Esophagus muscularis mucosa (tissue), 4 donors: ENCODE measurements at regions not wholly inside any gene's neighbourhood (a gene's known extent, or its start where the extent isn't known, plus 50 kb on each side); places are given as distances from the start of the nearest gene placed in this dataset.

ENCODE experiments used
- DNase-seq: peaks from one replicate; pipeline ENCODE4 v3.0.0-alpha.2; 2017; ENCODE audit errors: extremely low spot score
- H3K27ac ChIP-seq, 4 donors: fragments of 200-600 bp; sonication (generic); replicated peaks in 1 of 4; 1 replicate in 3 of 4; 2 replicates in 1 of 4; pipeline ENCODE4 v1.5.1; 2016 to 2019; ENCODE audit warnings: mild to moderate bottlenecking in 1 of 4
- H3K27me3 ChIP-seq, 4 donors: fragments of 200-600 bp; sonication (generic); one replicate each; pipeline versions ENCODE4 v1.5.1 to v1.6.0; 2016 to 2019
- H3K36me3 ChIP-seq, 4 donors: fragments of 200-600 bp; sonication (generic); one replicate each; pipeline ENCODE4 v1.5.1; 2016 to 2019
- H3K4me1 ChIP-seq, 4 donors: fragments of 200-600 bp; sonication (generic); one replicate each; pipeline ENCODE4 v1.5.1; 2016 to 2019
- H3K4me3 ChIP-seq, 4 donors: fragments of 200-600 bp; sonication (generic); 1 replicate in 2 of 4; 2 replicates in 2 of 4; pipeline ENCODE4 v1.5.1; 2016 to 2019; ENCODE audit warnings: mild to moderate bottlenecking in 4 of 4, moderate library complexity in 1 of 4
- H3K9me3 ChIP-seq, 4 donors: fragments of 200-600 bp; sonication (generic); 1 replicate in 3 of 4; 2 replicates in 1 of 4; pipeline ENCODE4 v1.5.1; 2016 to 2019
- EP300 ChIP-seq: sonication (generic); formaldehyde crosslinking; IDR thresholded peaks from one replicate; pipeline ENCODE4 v1.6.1; 2017; ENCODE audit warnings: antibody characterized with exemption
- POLR2A ChIP-seq: fragments of 450-650 bp; IDR thresholded peaks from one replicate; pipeline ENCODE4 v1.6.1; 2017; ENCODE audit warnings: antibody characterized with exemption, moderate library complexity, mild to moderate bottlenecking, low read depth
- POLR2AphosphoS5 ChIP-seq, 2 donors: sonication (generic); formaldehyde crosslinking; IDR thresholded peaks; one replicate each; pipeline ENCODE4 v1.6.1; 2017; ENCODE audit warnings: antibody characterized with exemption in 2 of 2
- WGBS: methylation state at CpG from one replicate; pipeline ENCODE4 v1.1.5; 2018; 5-methylcytosine and 5-hydroxymethylcytosine counted together
- intact Hi-C: fragments of 100-400 bp; cut with DNase I; formaldehyde crosslinking; loops from one replicate; pipeline ENCODE4 v1.15.1; 2023
- TF ChIP-seq, protein P1 (sequence below), 3 experiments: fragments of 200-600 bp in 2 of 3; fragments of 450-650 bp in 1 of 3; sonication (generic) in 2 of 3; IDR thresholded peaks; one replicate each; pipeline ENCODE4 v1.5.1; 2017 to 2019; ENCODE audit warnings: antibody characterized with exemption in 3 of 3, mild to moderate bottlenecking in 2 of 3, moderate library complexity in 1 of 3

DNA sequence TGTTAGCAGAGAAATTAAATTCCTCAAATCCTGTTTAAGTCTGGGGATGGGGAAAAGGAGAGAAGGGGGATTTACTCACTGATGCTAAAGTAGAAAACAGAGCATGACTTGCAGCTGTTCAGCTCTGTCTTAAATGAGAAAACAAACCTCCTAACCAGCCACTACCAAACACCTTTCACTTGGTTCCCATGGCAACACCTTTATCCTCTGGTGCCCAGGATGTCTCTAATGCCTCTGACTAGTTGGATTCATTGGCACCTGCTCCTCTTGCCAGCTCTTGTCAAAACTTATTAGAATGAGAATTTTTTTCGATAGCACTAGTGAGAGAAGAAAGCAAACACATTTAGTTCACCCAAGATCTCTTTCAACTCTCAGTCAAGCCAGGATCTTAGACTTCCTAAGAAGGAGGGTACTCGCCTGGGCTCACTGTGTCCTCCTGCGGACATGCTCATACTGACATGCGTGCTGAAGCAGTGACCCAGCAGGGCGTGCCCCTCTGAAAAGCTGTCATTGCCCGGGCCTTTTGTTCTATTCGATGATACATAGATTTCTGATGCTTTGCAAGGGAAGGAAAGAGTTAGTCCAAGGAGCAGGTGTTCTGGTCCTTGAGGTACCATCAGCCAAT lies 656.0 kb upstream of the CELF4 start:
- no peaks in the 10 kb centered on the region for H3K4me1 ChIP-seq
- no peak for DNase-seq
- TF ChIP-seq POLR2AphosphoS5 (IDR thresholded peaks at IDR 0.05) (no peak), EP300 (no peak), POLR2A (no peak)
- TF ChIP-seq, protein P1, sequence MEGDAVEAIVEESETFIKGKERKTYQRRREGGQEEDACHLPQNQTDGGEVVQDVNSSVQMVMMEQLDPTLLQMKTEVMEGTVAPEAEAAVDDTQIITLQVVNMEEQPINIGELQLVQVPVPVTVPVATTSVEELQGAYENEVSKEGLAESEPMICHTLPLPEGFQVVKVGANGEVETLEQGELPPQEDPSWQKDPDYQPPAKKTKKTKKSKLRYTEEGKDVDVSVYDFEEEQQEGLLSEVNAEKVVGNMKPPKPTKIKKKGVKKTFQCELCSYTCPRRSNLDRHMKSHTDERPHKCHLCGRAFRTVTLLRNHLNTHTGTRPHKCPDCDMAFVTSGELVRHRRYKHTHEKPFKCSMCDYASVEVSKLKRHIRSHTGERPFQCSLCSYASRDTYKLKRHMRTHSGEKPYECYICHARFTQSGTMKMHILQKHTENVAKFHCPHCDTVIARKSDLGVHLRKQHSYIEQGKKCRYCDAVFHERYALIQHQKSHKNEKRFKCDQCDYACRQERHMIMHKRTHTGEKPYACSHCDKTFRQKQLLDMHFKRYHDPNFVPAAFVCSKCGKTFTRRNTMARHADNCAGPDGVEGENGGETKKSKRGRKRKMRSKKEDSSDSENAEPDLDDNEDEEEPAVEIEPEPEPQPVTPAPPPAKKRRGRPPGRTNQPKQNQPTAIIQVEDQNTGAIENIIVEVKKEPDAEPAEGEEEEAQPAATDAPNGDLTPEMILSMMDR (IDR thresholded peaks at IDR 0.05), result no peak
- no peaks in the 10 kb centered on the region for H3K27me3 ChIP-seq
- intact Hi-C loops, result no loop called here
- no peaks in the 10 kb centered on the region for H3K9me3 ChIP-seq
- no peaks in the 10 kb centered on the region for H3K36me3 ChIP-seq
- WGBS, result 81% methylated on average over 7 of the region's 7 CpGs
- no peak overlapping the region for H3K27ac ChIP-seq
- H3K4me3 ChIP-seq, result no peak overlapping the region

DNA sequence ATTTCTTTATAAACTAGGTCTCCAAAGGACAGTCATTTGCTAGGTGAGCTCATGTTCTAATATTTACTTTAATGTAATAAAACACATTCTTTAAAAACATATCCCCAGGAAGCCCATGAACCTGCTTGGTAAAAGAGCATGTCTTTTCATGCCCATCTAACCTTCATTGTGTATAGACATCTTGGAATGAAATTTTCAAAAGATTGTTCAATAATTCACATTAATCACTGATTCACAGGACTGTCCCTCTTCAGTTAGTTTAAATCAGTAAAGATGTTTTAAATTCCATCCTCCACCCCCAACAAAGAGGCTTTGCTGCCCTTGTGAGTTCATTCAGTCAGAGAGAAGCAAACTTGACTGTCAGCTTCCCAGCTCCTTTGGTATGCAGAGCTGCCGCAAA lies 633.4 kb upstream of the CELF4 start:
- Histone ChIP-seq H3K36me3 (no peaks in the 10 kb centered on the region), H3K4me1 (no peaks in the 10 kb centered on the region), H3K27ac (no peak overlapping the region), H3K4me3 (no peak overlapping the region), H3K9me3 (no peaks in the 10 kb centered on the region), H3K27me3 (no peaks in the 10 kb centered on the region)
- no peak for DNase-seq
- TF ChIP-seq POLR2A (no peak), POLR2AphosphoS5 (IDR thresholded peaks at IDR 0.05) (no peak), EP300 (no peak)
- TF ChIP-seq, protein P1 (IDR thresholded peaks at IDR 0.05), result no peak
- intact Hi-C loops, result no loop called here
- 53% methylated on average over 1 of the region's 1 CpG for WGBS

DNA sequence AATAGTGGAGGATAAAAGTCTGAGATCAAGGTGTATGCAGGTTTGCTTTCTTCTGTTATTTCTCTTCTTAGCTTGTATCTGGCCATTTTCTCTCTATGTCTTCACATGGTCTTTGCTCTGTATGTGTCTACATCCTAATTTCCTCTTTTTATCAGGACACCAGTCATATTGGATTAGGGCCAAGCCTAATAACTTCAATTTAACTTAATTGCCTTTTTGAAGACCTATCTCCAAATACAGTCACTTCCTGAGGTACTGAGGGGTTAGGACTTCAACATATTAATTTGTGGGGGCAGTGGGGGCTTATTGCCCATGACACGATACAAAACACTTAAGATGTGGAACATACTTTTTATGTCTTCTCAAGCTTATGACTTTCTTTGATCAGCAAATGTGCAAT lies 632.9 kb upstream of the CELF4 start:
- Histone ChIP-seq H3K27ac (no peak overlapping the region), H3K27me3 (no peaks in the 10 kb centered on the region), H3K4me3 (no peak overlapping the region), H3K9me3 (no peaks in the 10 kb centered on the region), H3K36me3 (no peaks in the 10 kb centered on the region), H3K4me1 (no peaks in the 10 kb centered on the region)
- TF ChIP-seq, protein P1 (IDR thresholded peaks at IDR 0.05), result no peak
- TF ChIP-seq POLR2AphosphoS5 (IDR thresholded peaks at IDR 0.05), result no peak
- TF ChIP-seq EP300, result no peak
- TF ChIP-seq POLR2A, result no peak
- intact Hi-C loops, result no loop called here
- 67% methylated on average over 1 of the region's 1 CpG for WGBS
- DNase-seq, result no peak

DNA sequence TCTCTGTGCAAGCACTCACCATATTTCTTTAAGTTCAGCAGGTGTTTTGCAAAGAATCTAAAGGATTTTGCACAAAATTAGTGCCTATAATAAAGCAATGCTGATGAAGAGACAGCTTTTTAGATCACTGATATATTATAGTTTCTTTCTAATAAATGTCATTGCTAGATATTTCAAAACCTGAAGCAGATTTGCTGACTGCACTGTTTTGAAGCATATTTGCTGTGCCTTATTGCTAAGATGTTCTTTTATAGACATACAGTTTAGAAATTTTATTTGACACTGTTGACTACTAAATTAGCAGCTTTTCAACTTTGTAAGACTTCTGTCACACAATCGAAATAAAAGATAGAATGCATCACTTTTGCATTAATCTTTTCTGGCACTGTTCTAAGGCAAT lies 620.9 kb upstream of the CELF4 start:
- H3K4me3 ChIP-seq, result no peak overlapping the region
- H3K9me3 ChIP-seq, result peaks cover 0 to 10% (median 6%) of the 10 kb centered on the region in 4 donors
- TF ChIP-seq, protein P1 (IDR thresholded peaks at IDR 0.05), result no peak
- TF ChIP-seq POLR2A (no peak), POLR2AphosphoS5 (IDR thresholded peaks at IDR 0.05) (no peak), EP300 (no peak)
- no peaks in the 10 kb centered on the region for H3K4me1 ChIP-seq
- H3K36me3 ChIP-seq, result no peaks in the 10 kb centered on the region
- 73% methylated on average over 1 of the region's 1 CpG for WGBS
- no peak overlapping the region for H3K27ac ChIP-seq
- no peak for DNase-seq
- intact Hi-C loops, result no loop called here
- no peaks in the 10 kb centered on the region for H3K27me3 ChIP-seq

DNA sequence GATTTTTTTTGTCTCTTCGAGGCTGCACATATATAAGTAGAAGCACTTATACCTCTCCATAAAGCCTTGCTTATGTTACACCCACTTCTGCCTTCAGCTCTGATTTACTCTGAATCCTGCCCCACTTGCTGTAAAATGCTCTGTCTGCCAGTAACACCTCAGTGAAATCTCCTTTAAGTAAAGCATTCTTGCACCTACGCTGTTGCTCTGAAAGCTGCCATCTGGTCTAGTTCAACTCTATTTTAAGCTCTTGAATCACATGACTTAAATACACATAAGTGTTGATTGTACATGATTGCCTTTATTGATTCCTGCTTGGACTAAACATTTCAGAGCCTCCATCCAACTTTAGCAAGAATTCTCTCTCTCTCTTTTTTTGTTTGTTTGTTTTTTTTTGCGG lies 609.0 kb upstream of the CELF4 start:
- intact Hi-C loops, result no loop called here
- H3K27ac ChIP-seq, result no peak overlapping the region

More for the DNA sequence above, 609.0 kb upstream of the CELF4 start:
- no peak for DNase-seq
- Histone ChIP-seq H3K9me3 (no peaks in the 10 kb centered on the region), H3K27me3 (no peaks in the 10 kb centered on the region), H3K36me3 (no peaks in the 10 kb centered on the region), H3K4me1 (no peaks in the 10 kb centered on the region), H3K4me3 (no peak overlapping the region)
- TF ChIP-seq, protein P1 (IDR thresholded peaks at IDR 0.05), result no peak
- TF ChIP-seq POLR2AphosphoS5 (IDR thresholded peaks at IDR 0.05) (no peak), EP300 (no peak), POLR2A (no peak)
- WGBS, result 40% methylated on average over 3 of the region's 3 CpGs
